Transverse colon (tissue), 4 donors: ENCODE measurements at regions not wholly inside any gene's neighbourhood (a gene's known extent, or its start where the extent isn't known, plus 50 kb on each side); places are given as distances from the start of the nearest gene placed in this dataset.

Source experiments
- DNase-seq: peaks from one replicate; pipeline ENCODE4 v3.0.0-alpha.2; 2019
- H3K27ac ChIP-seq, 4 donors: fragments of 200-600 bp; sonication (generic); 2 replicates each; pipeline ENCODE4 v1.5.1; 2016 to 2018; ENCODE audit warnings: inconsistent platforms in 4 of 4
- H3K27me3 ChIP-seq: fragments of 200-600 bp; sonication (generic); 2 replicates; pipeline ENCODE4 v1.5.1; 2017; ENCODE audit warnings: inconsistent platforms
- H3K36me3 ChIP-seq, 4 donors: fragments of 200-600 bp; sonication (generic); 2 replicates each; pipeline ENCODE4 v1.5.1; 2017 to 2019; ENCODE audit warnings: inconsistent platforms in 4 of 4
- H3K4me1 ChIP-seq, 4 donors: fragments of 200-600 bp; sonication (generic); 2 replicates each; pipeline ENCODE4 v1.5.1; 2017 to 2020; ENCODE audit warnings: inconsistent platforms in 4 of 4
- H3K4me3 ChIP-seq, 4 donors: fragments of 200-600 bp; sonication (generic); 1 replicate in 1 of 4; 2 replicates in 3 of 4; pipeline versions ENCODE4 v1.5.1 to v1.6.1; 2017 to 2019; ENCODE audit warnings: inconsistent platforms in 4 of 4
- H3K9me3 ChIP-seq, 2 donors: fragments of 200-600 bp; sonication (generic); 2 replicates each; pipeline ENCODE4 v1.5.1; 2017 to 2019; ENCODE audit warnings: inconsistent platforms in 2 of 2
- EP300 ChIP-seq: sonication (generic); formaldehyde crosslinking; IDR thresholded peaks from one replicate; pipeline ENCODE4 v1.6.1; 2017; ENCODE audit warnings: antibody characterized with exemption, low read depth
- POLR2A ChIP-seq: fragments of 450-650 bp; IDR thresholded peaks from one replicate; pipeline ENCODE4 v1.6.1; 2016; ENCODE audit warnings: antibody characterized with exemption, mild to moderate bottlenecking, moderate library complexity
- POLR2AphosphoS5 ChIP-seq, 3 donors: sonication (generic); formaldehyde crosslinking; IDR thresholded peaks; one replicate each; pipeline ENCODE4 v1.6.1; 2016; ENCODE audit warnings: antibody characterized with exemption in 3 of 3
- WGBS, 2 donors: methylation state at CpG; one replicate each; pipeline ENCODE4 v1.1.5; 2018; ENCODE audit warnings: low coverage in 1 of 2; 5-methylcytosine and 5-hydroxymethylcytosine counted together
- in situ Hi-C, 4 donors: fragments of 200-750 bp; cut with MboI; loops; one replicate each; pipeline versions ENCODE4 v1.15.0 to v1.15.1; 2017; ENCODE audit warnings: low sequenced_read_pairs in 3 of 4, low pct_ligation_motif_present in 1 of 4, low pct_unique_long_range_greater_than_20kb in 1 of 4
- intact Hi-C: fragments of 100-400 bp; cut with DNase I; formaldehyde crosslinking; loops from one replicate; pipeline ENCODE4 v1.15.1; 2023; ENCODE audit warnings: low total_unique reads
- TF ChIP-seq, protein P1 (sequence below), 5 experiments: fragments of 200-600 bp in 3 of 5; fragments of 450-650 bp in 2 of 5; sonication (generic) in 3 of 5; IDR thresholded peaks; 1 replicate in 2 of 5; 2 replicates in 3 of 5; pipeline ENCODE4 v1.5.1; 2016 to 2017; ENCODE audit warnings: antibody characterized with exemption in 5 of 5, inconsistent platforms in 3 of 5, mild to moderate bottlenecking in 2 of 5, moderate library complexity in 1 of 5

DNA sequence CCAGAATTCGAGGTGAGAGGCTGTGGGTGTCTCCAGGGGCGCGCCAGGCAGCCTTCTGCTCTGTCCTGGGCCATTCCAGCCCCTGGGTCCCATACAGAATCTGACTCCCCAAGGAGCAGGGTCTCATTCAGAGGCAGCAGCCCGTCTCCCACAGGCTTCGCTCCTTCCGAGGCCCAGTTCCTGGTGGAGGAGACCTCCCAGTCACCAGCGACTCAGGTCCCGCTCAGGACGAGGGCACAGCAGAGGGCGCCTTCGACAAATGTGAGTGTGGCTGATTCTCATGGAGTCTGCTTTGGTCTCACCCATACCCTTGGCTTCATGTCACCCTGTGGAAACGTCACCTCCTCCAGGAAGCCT, 81.8 kb upstream of the GPR26 start:
- no peak for TF ChIP-seq POLR2AphosphoS5 (IDR thresholded peaks at IDR 0.05)
- no peak for TF ChIP-seq EP300
- TF ChIP-seq, protein P1, sequence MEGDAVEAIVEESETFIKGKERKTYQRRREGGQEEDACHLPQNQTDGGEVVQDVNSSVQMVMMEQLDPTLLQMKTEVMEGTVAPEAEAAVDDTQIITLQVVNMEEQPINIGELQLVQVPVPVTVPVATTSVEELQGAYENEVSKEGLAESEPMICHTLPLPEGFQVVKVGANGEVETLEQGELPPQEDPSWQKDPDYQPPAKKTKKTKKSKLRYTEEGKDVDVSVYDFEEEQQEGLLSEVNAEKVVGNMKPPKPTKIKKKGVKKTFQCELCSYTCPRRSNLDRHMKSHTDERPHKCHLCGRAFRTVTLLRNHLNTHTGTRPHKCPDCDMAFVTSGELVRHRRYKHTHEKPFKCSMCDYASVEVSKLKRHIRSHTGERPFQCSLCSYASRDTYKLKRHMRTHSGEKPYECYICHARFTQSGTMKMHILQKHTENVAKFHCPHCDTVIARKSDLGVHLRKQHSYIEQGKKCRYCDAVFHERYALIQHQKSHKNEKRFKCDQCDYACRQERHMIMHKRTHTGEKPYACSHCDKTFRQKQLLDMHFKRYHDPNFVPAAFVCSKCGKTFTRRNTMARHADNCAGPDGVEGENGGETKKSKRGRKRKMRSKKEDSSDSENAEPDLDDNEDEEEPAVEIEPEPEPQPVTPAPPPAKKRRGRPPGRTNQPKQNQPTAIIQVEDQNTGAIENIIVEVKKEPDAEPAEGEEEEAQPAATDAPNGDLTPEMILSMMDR (IDR thresholded peaks at IDR 0.05), result no peak
- no peak for TF ChIP-seq POLR2A
- no peaks in the 10 kb centered on the region for H3K9me3 ChIP-seq
- no peak overlapping the region for H3K4me3 ChIP-seq
- intact Hi-C loops, result no loop called here
- H3K27me3 ChIP-seq, result peaks cover 8% of the 10 kb centered on the region
- peaks cover 0 to 10% (median 2%) of the 10 kb centered on the region in 4 donors for H3K4me1 ChIP-seq
- in situ Hi-C loops, result loop anchor here (5.0 to 25.0 kb wide), 2 partner anchors 383 to 803 kb away; no protein-coding TSS in a partner anchor
- DNase-seq, result no peak
- H3K27ac ChIP-seq, result peak overlapping the region in 3 of 4 donors; percentile 31 to 67 (median 34)
- WGBS, 2 donors, result 90% methylated on average over 12 of the region's 12 CpGs; no CpG with 5 or more reads in 1 of the 2 donors
- no peaks in the 10 kb centered on the region for H3K36me3 ChIP-seq

DNA sequence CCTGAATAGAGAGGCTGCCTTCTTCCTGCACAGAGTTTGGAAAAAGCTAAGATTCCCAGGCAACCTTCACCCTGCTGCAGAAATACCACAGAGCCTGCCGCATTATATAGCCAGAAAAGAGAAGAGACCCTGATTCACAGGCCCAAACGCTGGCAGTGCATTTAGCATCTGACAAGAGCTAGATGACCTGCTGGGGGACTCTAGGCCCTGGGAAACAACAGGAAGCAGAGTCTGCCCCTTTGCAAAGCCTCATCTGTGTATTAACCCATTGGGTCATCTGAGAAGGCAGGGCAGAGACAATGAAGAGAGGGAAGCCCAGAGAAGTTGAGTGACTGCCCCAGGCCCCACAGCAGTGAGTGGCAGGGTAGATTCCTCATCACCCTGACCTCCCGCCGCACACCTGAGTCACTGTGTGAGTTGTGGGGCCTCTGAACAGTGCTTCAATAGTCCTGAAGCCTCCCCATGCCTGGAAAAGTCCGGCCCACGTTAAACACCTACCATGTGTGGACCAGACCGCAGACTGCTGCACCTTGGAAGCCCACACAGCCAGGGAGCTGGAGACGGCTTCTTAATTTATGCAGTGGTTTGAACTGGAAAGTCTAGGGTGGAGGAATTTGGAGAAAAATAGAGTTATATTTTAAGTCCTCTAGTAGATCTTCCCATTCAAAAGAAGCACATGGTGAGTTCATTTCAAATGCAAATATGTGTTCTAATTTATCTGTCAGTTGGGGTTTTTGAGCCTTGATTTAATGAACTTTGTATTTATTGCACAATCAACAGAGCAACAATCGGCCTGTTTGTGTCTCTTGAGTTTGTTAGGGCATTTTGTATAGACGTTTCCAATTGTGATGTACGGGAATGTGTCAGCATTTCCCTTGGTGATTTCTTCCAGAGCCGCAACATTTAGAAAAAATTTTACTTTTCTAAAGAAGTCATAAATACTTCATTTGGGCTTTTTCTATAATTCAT, 80.4 kb upstream of the GPR26 start:
- Histone ChIP-seq H3K4me3 (no peak overlapping the region), H3K27ac (no peak overlapping the region), H3K36me3 (no peaks in the 10 kb centered on the region), H3K4me1 (peaks cover 0 to 10% (median 2%) of the 10 kb centered on the region in 4 donors), H3K27me3 (peaks cover 8% of the 10 kb centered on the region), H3K9me3 (no peaks in the 10 kb centered on the region)
- intact Hi-C loops, result no loop called here
- in situ Hi-C loops, result loop anchor here (25.0 kb wide), 1 partner anchor 802 kb away; no protein-coding TSS in a partner anchor
- no peak for DNase-seq
- TF ChIP-seq EP300 (no peak), POLR2AphosphoS5 (IDR thresholded peaks at IDR 0.05) (no peak), POLR2A (no peak)
- WGBS, 2 donors, result 62 to 80% methylated on average over 4 to 12 of the region's 12 CpGs

DNA sequence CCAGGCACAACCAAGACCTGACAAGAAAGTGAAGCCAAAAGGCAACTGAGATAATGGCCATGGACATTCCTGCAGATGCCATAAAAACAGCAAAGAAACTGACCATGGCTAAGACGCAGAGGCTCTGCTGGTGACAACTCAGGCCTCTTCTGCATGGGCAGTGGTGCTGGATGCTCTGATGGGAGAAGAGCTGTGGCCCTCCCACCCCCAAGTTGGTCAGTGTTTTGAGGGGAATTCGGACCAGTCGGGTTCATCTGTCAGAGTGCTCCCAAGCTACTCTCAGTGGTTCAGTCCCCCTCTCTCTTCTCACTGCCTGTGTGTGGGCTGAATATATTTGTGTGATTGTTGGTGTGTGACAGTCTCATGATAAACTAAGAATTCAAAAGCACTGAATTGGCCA, 79.0 kb upstream of the GPR26 start:
- no peak for DNase-seq
- no peak for TF ChIP-seq POLR2A
- no peak for TF ChIP-seq POLR2AphosphoS5 (IDR thresholded peaks at IDR 0.05)
- TF ChIP-seq, protein P1 (IDR thresholded peaks at IDR 0.05), result no peak
- TF ChIP-seq EP300, result no peak
- intact Hi-C loops (no loop called here), in situ Hi-C loops (loop anchor here (25.0 kb wide), 1 partner anchor 800 kb away; no protein-coding TSS in a partner anchor)
- H3K36me3 ChIP-seq, result no peaks in the 10 kb centered on the region
- no peak overlapping the region for H3K4me3 ChIP-seq
- peaks cover 0 to 10% (median 2%) of the 10 kb centered on the region in 4 donors for H3K4me1 ChIP-seq
- H3K9me3 ChIP-seq, result no peaks in the 10 kb centered on the region
- peaks cover 8% of the 10 kb centered on the region for H3K27me3 ChIP-seq
- 84% methylated on average over 3 of the region's 3 CpGs; no CpG with 5 or more reads in 1 of the 2 donors for WGBS, 2 donors
- H3K27ac ChIP-seq, result no peak overlapping the region

DNA sequence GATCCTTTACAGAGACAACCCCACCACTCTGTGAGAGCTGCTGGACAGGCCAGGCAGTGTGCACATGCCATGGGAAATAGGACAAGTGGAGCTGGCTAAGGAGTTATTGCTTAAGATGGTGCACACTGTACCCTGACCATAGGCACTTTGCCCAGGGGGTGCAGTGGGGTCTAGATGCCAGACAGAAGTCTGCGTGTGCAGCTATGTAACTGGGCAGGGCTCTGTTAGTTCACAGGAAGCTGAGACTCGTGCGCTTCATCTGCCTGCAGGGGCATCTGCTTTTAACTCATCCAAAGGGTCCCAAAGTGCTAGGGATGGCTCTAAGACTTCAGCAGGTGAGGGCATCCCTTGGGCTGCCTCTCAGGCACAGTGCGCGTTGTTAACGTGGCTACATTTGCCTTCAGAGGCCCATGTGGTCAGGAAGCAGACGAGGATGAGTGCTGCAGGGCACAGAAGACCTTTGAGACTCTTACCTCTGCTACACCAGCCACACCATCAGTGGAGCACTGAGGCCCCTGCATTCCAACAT, 77.7 kb upstream of the GPR26 start:
- H3K4me3 ChIP-seq, result no peak overlapping the region
- H3K27me3 ChIP-seq, result no peaks in the 10 kb centered on the region
- DNase-seq, result no peak
- in situ Hi-C loops, result loop anchor here (25.0 kb wide), 1 partner anchor 799 kb away; no protein-coding TSS in a partner anchor
- H3K27ac ChIP-seq, result no peak overlapping the region
- H3K9me3 ChIP-seq, result no peaks in the 10 kb centered on the region
- peaks cover 0 to 7% (median under 1%) of the 10 kb centered on the region in 4 donors for H3K4me1 ChIP-seq
- H3K36me3 ChIP-seq, result no peaks in the 10 kb centered on the region
- TF ChIP-seq EP300 (no peak), POLR2AphosphoS5 (IDR thresholded peaks at IDR 0.05) (no peak), POLR2A (no peak)
- TF ChIP-seq, protein P1 (IDR thresholded peaks at IDR 0.05), result no peak
- intact Hi-C loops, result no loop called here
- WGBS, 2 donors, result 67% methylated on average over 7 of the region's 7 CpGs; no CpG with 5 or more reads in 1 of the 2 donors
